ENCODE measurements at regions not wholly inside any gene's neighbourhood (a gene's known extent, or its start where the extent isn't known, plus 50 kb on each side); places are given as distances from the start of the nearest gene placed in this dataset.
"Not testable (repeated sequence)": the region's sequence is repeated elsewhere in the genome, so short reads cannot be mapped to it uniquely, and the experiment has no call there.

DNA sequence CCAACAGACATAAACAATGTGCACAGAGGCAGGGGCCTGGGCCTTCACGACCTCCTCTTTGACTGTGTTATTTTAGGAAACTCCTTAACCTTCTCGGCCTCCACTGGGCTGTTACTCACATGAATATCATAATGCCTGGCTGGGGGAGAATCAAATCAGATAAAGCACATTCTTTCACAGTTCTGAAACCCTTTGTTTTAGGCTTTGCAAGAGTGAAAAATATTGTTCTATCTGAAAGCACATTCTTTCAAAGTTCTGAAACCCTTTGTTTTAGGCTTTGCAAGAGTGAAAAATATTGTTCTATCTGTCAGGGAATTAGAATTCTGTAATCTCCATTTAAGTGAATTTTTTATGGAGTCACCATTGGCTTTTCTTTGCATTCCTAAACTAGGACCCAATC is 50.7 kb upstream of the SYNDIG1 start:
- no peak for DNase-seq (ENCODE audit: low read depth, low spot score)

DNA sequence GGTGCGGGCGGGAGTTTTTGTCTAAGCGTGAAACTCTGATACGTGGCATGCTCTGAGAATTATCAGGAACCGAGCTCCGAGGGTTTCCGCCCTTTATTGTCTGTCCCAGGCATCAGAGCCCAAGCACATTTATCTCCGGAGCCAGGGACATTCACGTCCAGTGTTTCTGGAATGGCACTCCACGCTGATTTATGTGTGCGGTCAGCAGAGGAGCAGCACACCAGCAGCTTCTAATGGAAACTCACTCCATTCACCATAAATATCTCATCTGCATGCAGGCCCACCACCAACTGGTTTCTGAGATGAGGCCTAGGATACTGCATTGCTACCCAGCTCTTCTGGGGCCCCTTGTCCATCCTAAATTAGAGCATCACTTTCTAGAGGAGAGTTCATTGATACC is 51.9 kb upstream of the SYNDIG1 start:
- DNase-seq (ENCODE audit: low read depth, low spot score) = no peak

DNA sequence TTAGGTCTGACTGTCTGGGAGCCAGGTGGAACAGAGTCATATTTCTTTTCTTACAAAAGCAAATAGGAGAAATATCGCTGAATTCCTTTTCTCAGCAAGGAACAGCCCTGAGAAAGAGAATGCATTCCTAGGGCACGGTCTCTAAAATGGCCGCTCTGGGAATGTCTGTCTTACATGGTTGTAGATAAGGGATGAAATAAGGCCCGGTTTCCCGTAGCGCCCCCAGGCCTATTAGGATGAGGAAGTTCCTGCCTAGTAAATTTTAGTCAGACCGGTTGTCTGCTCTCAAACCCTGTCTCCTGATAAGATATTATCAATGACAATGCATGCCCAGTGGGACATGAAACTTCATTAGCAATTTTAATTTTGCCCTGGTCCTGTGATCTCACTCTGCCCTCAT is 54.0 kb upstream of the SYNDIG1 start:
- DNase-seq (ENCODE audit: low read depth, low spot score) = not testable (repeated sequence)

DNA sequence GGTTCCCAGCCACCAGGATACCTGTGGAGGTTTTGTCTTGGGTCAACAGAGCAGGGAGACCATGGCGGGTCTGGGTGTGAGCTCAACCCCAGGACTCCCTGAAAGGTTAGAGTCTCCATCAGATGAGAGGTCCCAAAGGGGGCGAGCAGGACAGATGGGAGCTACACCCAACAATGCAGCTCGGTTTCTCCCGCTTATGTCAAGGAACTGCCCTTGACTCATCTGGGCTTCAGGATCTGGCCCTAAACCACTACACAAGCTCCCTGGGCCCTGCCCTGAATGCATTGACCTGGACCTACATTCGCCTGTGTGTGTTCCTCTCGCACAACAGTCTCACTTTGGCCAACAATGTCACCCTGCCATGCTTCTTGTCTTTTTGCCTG is 57.6 kb upstream of the SYNDIG1 start:
- no peak for DNase-seq (ENCODE audit: low read depth, low spot score)

DNA sequence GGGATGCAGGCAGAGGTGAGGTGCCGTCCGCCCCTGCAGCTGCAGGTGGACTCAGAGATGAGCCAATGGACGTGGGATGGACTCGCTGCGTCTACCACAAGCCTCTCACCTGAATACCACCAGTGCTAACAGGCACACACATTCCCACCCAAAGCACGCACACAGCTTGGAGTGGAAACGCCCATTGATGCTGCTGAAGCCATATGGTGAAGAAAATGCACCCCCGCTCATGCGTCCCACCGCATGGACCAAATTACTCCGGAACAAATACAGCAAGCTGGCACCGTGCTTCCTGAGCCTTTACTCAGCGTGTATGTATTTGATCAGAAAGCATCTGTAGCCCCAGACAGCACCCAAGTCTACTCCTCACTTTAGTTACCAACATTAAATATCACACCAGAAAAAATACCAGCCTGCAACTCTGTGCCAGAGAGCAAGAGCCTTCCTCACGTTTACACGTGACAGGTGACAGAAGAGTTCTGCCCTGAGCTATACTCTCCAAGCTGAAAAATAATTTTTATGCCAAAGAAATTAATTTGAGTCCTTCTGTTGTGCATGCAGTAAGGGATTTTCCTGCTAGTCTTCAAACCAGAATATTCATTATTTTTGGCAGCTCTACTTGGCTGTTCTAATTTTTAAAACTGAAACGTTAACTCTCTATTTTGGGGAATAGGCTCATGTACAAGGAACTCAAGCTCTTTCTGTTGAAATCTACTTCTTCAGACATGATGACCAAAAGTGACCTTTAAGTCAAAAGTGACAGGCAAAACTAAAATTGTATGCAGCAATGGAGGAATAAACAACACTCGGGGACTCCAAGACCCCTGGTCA is 58.2 kb upstream of the SYNDIG1 start:
- DNase-seq (ENCODE audit: low read depth, low spot score) = no peak

DNA sequence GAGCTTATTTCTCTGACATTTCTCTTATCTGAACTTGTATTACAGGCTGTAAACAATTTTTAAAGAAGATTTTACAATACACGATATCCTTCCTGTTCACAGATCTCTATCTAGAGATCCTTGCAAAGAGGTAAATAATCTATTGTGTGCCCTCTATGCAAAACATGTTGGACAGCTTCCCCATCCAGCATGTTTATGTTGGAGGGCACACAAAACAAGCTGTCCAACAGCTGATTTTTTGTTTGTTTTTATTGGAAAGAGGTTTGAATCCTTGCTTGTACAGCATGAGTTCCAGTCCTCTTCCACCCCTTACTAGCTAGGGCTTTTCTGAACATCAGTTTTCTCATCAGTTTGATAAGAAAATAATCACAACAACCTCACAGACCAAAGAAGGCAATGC is 62.3 kb upstream of the SYNDIG1 start:
- DNase-seq (ENCODE audit: low read depth, low spot score) = no peak

DNA sequence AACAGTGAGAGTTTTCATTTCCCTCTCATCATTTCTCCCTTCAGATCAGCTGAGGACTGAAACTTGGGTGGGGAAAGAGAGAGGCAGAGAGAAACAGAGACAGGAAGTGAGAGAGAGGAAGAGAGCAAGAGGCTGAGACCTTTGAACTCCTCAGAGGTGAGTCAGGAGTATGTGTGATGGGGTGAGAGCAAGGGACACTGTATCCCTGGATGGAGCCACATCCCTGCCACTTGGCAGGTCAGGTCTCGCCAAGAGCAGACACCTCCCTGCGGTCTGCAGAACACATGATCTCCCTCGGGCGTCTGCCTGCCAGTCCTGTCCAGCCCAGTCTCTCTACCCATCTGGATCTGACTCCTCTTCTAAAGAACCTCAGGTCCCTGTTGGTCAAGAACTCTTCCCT is 62.7 kb upstream of the SYNDIG1 start:
- no peak for DNase-seq (ENCODE audit: low read depth, low spot score)

DNA sequence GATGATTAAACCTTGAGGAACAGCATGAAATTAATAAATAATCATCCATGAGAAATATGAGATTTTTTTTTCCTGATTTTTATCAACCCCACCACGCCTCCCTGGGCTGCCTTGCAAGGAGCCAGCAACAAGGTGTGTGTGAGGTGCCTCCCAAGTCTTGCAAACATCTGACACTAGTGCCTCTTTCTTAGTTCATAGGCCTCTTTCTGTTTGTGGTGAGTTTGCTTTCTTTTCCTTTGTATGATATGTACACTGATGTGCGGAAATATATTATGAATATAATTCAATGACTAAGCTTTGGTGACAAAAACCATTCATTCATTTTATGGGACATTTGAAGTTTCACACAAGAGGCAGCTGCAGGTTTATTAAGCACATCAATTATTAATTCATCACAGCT is 63.2 kb upstream of the SYNDIG1 start:
- no peak for DNase-seq (ENCODE audit: low read depth, low spot score)

DNA sequence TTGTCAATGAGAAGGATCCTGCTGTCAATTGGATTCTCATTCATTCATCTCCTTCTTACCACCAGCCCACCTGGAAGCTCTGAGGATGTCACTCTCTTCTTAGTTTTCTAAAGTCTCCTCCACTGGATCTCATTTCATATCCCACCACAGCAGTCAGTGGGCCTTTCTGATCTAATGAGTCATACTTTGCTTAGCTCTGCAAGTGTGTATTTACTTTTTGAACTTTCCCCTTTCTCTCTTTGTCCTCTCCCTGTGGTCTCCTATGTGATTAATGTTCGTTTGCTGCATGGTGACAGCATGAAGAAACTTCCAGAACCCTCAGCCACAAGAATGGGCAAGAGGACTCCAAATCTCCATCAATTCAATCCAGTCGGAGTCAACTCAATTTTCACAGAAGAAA is 63.6 kb upstream of the SYNDIG1 start:
- no peak for DNase-seq (ENCODE audit: low read depth, low spot score)

DNA sequence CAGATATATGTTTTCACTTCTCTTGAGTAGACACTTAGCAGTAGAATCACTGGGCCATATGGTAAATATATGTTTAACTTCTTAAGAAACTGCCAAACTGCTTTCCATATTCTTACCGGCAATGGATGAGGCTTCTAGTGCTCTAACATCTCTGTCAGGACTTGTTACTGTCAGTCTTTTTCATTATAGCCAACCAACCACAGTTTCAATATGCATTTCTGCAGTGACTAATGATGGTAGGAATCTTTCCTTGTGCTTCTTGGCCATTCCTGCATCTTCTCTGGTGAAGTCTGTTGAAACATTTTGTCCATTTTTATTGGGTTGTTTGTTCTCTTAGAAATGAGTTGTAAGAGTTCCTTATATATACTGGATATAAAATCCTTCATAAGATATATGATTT is 66.0 kb upstream of the SYNDIG1 start:
- DNase-seq (ENCODE audit: low read depth, low spot score) = no peak

DNA sequence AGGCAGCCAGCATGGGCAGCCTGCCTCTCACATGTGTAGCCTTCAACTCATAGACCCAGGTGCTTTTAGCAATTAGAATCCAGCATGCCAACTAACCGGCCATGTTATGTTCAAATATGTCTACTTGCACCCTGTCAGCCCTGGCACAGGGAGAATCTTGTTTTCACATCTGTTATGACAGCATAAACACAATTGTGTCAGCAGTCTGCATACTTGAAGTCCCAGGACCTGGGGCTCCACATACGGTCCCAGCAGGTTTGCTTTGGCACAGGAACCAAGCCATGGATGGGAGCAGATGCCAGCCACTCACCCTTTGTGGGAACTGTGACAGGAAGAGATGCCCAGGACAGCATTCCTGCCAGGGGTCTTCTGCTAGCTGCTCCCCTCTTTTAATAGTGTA is 67.2 kb upstream of the SYNDIG1 start:
- DNase-seq (ENCODE audit: low read depth, low spot score) = no peak

DNA sequence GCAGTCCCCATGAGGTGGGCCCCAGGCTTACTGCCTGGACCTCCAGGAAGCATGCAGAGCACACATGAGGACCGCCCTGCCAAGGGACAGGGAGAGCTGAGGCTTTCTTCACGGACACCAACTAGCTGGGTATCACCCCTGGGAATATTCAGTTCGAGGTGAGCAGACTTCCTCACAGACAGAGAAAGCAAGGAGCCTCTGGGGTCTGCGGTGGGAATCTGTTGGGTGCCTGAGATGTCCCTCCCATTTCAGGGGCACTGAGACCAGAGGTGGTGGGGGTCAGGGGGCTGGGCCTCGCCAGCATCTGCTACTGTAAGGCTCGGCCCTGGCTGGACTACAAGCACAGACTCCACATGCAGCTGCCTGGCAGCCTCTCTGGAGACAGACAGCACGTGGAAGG is 74.3 kb upstream of the SYNDIG1 start:
- DNase-seq (ENCODE audit: low read depth, low spot score) = no peak

DNA sequence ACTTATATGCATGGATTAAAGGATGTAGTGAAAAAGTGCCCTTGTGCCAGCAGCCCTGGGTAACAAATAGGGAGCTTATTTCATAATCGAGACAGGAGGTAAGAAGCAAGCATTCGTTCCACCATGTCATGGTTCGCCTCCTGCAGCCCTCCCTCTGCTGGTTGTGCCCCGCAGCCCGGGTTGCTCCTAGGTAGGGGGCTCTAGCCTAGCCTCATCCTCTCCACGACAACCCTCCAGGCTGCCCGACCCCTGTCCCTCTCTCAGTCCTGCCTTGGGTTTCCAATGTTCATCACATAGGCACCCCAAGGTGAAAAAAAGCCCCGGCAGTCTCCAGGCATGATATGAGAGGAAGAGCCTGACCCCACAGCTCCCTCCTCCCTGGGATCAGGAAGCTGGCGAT is 75.5 kb upstream of the SYNDIG1 start:
- DNase-seq (ENCODE audit: low read depth, low spot score) = no peak

DNA sequence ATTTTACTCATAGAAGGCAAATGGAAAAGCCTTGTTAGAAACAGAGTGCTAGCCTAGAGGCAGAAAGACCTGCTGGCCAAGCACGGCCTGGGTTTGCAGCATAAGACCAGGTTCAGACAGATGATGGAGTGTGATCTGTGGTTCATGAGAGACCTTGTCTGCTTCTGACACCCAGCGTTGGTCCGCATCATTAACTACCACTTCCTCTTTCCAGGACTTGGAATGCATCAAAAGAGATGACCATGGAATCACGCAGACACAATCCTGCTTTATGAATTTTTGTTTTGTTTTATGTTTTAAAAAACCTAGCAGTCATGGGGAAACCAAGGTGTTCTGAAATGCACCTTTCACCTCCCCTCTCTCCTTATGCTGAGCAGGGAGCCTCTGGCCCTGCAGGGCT is 76.8 kb upstream of the SYNDIG1 start:
- DNase-seq (ENCODE audit: low read depth, low spot score) = no peak

DNA sequence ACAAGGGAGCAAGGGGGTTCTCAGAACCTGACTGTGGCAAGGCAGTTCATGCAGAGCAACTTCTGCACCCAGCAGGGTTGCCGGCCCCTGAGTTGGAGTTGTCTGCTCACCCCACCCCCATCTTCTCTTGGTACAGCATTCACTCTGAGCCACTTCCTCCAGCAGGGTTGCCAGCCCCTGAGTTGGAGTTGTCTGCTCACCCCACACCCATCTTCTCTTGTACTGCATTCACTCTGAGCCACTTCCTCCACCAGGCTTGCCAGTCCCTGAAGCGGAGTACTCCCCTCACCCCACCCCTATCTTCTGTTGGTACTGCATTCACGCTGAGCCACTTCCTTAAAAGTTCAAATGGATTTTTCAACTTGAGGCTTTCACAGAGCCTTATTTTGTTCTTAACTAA is 79.7 kb upstream of the SYNDIG1 start:
- no peak for DNase-seq (ENCODE audit: low read depth, low spot score)

DNA sequence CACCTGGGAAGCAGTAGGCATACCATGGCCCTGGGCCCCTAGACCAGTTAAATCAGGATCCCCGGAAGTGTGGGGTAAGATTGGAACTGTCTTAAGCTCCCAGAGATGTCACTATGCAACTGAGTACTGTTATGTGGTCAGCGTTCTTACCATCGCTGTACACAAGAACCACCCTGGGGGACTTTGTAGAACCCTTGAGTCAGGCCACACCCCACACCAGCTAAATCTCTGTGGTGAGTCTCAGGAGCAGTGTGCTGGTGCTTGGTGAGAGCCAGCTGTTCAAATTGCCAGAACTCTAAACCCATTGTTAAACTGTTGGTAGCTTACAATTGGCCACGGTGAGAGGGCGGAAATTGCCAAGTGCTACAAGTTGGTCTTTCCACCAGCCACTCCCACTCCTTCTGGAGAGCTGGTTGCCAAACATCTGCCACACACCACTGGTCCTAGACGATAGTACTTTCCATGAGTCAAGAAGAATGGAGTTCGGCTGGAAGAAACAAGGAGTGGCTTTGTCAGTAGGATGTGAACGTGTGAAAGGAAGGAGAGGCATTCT is 80.5 kb upstream of the SYNDIG1 start:
- no peak for DNase-seq (ENCODE audit: low read depth, low spot score)

DNA sequence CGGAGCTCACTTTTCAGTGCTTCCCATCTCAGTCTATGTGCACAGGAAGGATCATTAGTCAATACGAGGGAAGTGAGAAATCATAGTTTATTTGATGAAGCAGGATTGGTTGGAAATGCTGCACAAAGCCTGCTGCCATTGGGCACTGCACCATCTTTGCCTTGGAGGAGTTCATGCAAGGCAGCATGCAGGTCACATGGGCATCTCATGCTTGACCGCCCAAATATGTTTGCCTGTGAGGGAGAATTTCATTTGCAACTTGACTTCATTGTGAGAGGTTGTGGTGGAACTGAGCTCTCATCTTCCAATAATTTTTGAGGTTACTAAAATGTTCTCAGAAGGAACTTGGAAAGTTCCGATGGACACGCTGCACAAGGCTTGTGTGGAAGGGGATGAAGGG is 83.9 kb upstream of the SYNDIG1 start:
- DNase-seq (ENCODE audit: low read depth, low spot score) = no peak

DNA sequence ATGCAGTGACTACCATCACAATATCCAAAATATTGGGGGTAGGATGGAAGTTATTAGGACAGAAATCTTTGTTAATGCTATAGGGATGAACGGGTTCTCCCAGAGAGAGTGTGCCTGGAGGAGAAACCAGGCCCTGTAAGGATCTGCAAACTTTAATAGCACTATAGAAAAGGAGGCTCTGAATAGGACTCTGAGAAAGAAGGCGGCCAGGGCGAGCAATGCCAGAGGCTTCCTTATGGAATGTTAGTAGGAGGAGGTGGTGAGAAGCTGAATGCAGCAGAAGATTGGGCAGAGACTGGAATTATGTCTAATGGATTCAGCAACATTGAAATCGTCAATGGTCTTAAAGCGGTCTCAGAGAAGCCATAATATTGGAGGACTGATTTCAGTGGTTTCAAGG is 84.6 kb upstream of the SYNDIG1 start:
- DNase-seq (ENCODE audit: low read depth, low spot score) = no peak

DNA sequence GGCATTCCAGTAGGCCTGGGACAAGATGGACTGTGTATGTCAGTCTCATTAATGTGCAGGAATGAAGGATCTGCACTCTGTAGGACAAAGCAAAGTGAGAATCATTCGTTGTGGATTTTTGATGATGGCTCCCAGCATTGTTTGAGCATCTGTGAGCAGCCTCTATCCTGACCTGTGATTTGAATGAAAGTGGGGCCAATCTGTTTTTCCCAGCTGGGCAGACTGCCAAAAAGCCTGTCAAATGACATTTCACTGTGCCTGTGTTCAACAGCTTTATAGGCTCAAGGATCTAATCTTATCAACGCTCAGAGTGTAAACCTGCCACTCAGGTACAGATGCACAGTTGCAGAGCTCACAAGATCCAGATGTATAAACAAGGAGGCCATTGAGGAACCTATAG is 86.7 kb upstream of the SYNDIG1 start:
- DNase-seq (ENCODE audit: low read depth, low spot score) = no peak

DNA sequence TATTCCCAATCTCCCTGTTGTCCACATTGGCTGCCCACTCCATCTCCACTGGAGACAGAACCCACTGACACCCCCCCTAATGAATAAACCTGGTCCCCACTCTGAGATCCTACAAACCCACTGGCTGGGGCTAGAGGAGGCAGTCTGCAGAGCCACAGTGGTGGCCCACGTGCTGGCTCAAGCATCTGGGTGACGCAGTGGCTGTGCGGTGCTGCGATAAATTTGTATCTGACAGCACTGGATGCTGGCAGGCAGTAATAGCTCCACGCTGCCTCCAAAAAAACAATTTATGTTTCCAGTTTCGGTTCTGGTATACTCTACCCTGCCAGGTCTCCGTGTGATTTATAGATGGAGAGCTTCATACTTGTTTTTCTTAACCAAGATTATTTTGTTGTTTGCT is 87.1 kb upstream of the SYNDIG1 start:
- DNase-seq (ENCODE audit: low read depth, low spot score) = no peak

DNA sequence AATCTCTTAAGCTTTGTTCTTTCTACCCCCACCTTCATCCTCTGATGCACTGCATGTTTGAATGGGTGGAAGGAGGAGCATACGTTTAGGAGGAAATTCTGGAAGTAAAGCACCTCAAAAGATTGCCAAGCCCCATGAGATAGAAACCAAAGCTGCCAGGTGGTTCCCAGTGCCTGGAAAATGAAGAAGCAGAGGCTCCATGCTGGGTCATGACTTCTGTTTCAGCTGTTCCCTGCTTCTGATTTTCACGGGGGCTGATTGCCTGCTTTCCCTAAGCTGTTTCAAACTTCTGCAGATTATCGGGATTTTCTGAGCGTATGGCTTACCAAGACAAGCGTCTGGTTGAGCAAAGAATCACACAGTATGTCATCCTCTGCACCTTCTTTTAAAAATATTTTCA is 87.5 kb upstream of the SYNDIG1 start:
- no peak for DNase-seq (ENCODE audit: low read depth, low spot score)

DNA sequence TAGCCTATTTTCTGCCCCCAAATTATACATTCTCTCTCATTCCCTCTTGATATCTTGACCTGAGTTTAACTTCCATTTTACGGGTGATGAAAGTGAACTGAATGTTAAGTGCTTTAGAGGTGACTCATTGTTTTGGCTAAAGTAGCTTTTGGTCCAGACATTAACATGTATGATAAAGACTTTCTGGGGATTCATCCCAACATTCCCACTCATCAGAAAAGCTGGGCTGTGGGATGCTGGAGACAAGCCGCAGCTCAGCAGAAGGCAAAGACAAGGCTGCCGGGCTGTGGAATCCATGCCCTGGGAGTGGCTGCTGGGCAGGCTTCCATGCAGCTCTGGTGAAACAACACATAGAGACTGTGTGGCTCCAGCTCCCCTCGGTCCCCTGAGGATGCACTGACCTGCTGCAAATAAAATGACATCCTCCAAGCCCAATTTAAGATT is 89.9 kb upstream of the SYNDIG1 start:
- DNase-seq (ENCODE audit: low read depth, low spot score) = no peak

DNA sequence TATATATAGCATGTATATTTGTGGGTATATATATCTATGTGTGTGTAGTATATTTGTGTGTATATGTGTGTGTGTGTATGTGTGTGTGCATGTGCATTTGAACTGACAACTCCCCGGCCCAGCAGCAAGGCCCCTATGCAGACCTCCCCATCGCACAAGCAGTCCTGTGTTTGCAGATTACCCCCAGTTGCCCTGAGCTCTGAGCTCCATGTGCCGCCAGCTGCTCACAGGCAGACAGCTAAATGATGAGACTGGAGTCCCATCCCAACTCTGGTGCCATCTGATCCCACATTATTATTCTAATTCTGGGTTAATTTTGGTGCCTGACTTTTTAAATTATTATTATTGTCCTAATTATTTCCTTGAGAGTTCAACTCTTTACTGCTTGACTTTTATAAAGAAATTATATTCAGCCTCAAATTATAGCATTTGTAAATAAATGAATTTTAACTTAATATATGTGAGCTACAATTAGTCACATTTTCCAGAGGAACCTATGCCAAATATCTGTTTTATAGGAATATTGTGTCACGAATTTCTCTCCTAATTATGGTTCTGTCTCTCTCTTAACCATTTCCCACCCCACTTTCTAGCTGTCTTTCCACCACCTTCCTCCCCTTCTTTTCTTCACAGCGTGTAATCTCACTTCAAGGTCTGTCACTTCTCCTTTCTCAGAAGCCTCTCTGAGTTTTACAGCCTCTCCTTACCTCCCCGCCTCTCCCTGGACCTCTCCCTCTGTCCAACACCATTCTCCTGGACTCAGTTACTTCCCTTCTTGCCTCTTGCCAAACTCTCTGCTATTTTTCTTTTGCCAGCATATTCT is 90.6 kb upstream of the SYNDIG1 start:
- no peak for DNase-seq (ENCODE audit: low read depth, low spot score)

Measured in iPS DF 19.7 (cell line).